ENCODE measurements at regions not wholly inside any gene's neighbourhood (a gene's known extent, or its start where the extent isn't known, plus 50 kb on each side); places are given as distances from the start of the nearest gene placed in this dataset.

DNA sequence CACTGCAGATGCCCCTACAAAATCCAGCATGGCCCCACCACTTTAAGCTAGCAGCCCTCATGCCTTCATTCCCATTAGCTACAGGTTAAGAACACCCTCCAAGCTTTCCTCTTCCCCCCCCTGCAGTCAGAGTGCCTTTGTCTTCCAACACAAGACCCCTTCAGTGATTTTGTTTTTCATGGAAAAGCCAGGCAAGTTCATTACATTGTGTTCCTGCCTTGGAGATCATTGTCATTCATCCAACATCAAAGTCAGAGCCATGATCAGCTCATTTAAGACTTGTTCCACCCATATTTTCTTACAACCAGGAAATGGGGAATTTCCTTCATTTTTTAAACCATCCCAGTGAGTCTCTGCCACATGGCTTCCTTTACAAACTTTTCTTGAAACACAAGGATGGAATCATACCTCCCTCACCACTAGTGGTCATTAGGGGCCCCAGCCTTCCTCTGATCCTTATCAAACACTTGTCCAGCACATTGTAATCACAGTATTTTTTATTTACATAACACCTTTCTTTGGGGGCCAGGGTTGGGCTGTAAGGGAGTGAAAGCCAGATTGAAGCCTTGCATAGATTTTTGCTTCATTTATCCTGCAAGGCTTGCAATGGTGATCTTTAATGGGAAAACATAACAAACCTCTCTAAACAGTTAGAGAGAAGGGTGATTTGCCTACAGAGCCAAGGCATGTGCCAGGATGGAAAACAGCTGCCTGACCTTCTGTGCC lies 765.3 kb downstream of the MED13L start:
- POLR2A ChIA-PET = no interaction called here

GRCh38 chr12:115511305-115511704 lies 766.2 kb downstream of the MED13L start:
- ChIA-PET POLR2A (no interaction called here), CTCF (interaction anchor here (1.4 kb wide), 1 partner anchor 8 kb away, joined by 3 read pairs; no protein-coding TSS in a partner anchor)
- ATAC-seq (no peak; a peak in 1 of 6 replicates), FAIRE-seq (no peak), DNase-seq (ENCODE audit: low read depth in 1 of 2, low spot score in 1 of 2) (no peak)
- Histone ChIP-seq H3K4me2 (no peak overlapping the region), H3K27ac (no peak overlapping the region), H3K4me1 (no peaks in the 10 kb centered on the region), H3K4me3 (no peak overlapping the region), H3K9me3 (peaks cover 10% of the 10 kb centered on the region; the same call in 1 of the 3 replicates)
- 1% methylated on average over 2 of the region's 2 CpGs for WGBS (ENCODE audit: missing lambda C conversion rate)
- TF ChIP-seq JUNB (IDR thresholded peaks at IDR 0.05) (no peak), ZC3H11A (IDR thresholded peaks at IDR 0.05) (no peak), KDM5A (IDR thresholded peaks at IDR 0.05) (no peak), SMC3 (IDR thresholded peaks at IDR 0.05) (no peak), EHF (CRISPR knock-in tag; IDR thresholded peaks at IDR 0.05) (no peak), NR3C1 (IDR thresholded peaks at IDR 0.05) (no peak)

More for the DNA sequence above, 765.3 kb downstream of the MED13L start:
- Histone ChIP-seq H3K4me1 (no peaks in the 10 kb centered on the region), H3K9me3 (peaks cover 14% of the 10 kb centered on the region; the same call in 2 of the 3 replicates), H3K4me2 (no peak overlapping the region), H3K27ac (no peak overlapping the region), H3K4me3 (no peak overlapping the region)
- DNase-seq (ENCODE audit: low read depth in 1 of 2, low spot score in 1 of 2) = no peak
- CTCF ChIA-PET = interaction anchor here (1.1 to 1.4 kb wide), 2 partner anchors 9 to 1003 kb away, joined by 3 read pairs; no protein-coding TSS in a partner anchor
- TF ChIP-seq CHD2 (IDR thresholded peaks at IDR 0.05; ENCODE audit: low read length, partially characterized antibody) (no peak), HOXB13 (CRISPR knock-in tag; IDR thresholded peaks at IDR 0.05; ENCODE audit: low read depth) (no peak), MYC (IDR thresholded peaks at IDR 0.05; ENCODE audit: borderline replicate concordance, low read length) (no peak), POLR2A (IDR thresholded peaks at IDR 0.05; ENCODE audit: low read length) (no peak), NPAS2 (CRISPR knock-in tag; IDR thresholded peaks at IDR 0.05; ENCODE audit: borderline replicate concordance) (no peak), MAX (IDR thresholded peaks at IDR 0.05) (no peak), ELK1 (IDR thresholded peaks at IDR 0.05; ENCODE audit: low read depth, low read length) (no peak), HOXA7 (CRISPR knock-in tag; IDR thresholded peaks at IDR 0.05) (no peak), RCOR1 (IDR thresholded peaks at IDR 0.05; ENCODE audit: low read depth, low read length) (no peak), NFE2L2 (conservative IDR thresholded peaks at IDR 0.05; ENCODE audit: low read length) (no peak), FOSL2 (IDR thresholded peaks at IDR 0.05) (no peak), FOSL2 (CRISPR knock-in tag; IDR thresholded peaks at IDR 0.05) (no peak)
- TF ChIP-seq, protein P1, sequence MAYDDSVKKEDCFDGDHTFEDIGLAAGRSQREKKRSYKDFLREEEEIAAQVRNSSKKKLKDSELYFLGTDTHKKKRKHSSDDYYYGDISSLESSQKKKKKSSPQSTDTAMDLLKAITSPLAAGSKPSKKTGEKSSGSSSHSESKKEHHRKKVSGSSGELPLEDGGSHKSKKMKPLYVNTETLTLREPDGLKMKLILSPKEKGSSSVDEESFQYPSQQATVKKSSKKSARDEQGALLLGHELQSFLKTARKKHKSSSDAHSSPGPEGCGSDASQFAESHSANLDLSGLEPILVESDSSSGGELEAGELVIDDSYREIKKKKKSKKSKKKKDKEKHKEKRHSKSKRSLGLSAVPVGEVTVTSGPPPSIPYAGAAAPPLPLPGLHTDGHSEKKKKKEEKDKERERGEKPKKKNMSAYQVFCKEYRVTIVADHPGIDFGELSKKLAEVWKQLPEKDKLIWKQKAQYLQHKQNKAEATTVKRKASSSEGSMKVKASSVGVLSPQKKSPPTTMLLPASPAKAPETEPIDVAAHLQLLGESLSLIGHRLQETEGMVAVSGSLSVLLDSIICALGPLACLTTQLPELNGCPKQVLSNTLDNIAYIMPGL (CRISPR knock-in tag; IDR thresholded peaks at IDR 0.05; ENCODE audit: borderline replicate concordance) = no peak
- no peak for ATAC-seq
- FAIRE-seq = no peak

- ATAC-seq (no peak), FAIRE-seq (no peak), DNase-seq (ENCODE audit: low read depth in 1 of 2, low spot score in 1 of 2) (no peak)
- Histone ChIP-seq H3K9me3 (peaks cover 8% of the 10 kb centered on the region; the same call in 1 of the 3 replicates), H3K27ac (no peak overlapping the region), H3K4me2 (no peak overlapping the region), H3K4me1 (no peaks in the 10 kb centered on the region), H3K4me3 (no peak overlapping the region)
- 35% methylated on average over 4 of the region's 4 CpGs for WGBS (ENCODE audit: missing lambda C conversion rate)
- TF ChIP-seq NR3C1 (IDR thresholded peaks at IDR 0.05) = no peak
- ChIA-PET CTCF (interaction anchor here (0.8 kb wide), 1 partner anchor 47 kb away, joined by 3 read pairs; no protein-coding TSS in a partner anchor), POLR2A (no interaction called here)
Measured at GRCh38 chr12:115508990-115509389, 768.5 kb downstream of the MED13L start.

All from A549 (cell line).